ENCODE measurements at regions not wholly inside any gene's neighbourhood (a gene's known extent, or its start where the extent isn't known, plus 50 kb on each side); places are given as distances from the start of the nearest gene placed in this dataset.

- TF ChIP-seq, protein P1, sequence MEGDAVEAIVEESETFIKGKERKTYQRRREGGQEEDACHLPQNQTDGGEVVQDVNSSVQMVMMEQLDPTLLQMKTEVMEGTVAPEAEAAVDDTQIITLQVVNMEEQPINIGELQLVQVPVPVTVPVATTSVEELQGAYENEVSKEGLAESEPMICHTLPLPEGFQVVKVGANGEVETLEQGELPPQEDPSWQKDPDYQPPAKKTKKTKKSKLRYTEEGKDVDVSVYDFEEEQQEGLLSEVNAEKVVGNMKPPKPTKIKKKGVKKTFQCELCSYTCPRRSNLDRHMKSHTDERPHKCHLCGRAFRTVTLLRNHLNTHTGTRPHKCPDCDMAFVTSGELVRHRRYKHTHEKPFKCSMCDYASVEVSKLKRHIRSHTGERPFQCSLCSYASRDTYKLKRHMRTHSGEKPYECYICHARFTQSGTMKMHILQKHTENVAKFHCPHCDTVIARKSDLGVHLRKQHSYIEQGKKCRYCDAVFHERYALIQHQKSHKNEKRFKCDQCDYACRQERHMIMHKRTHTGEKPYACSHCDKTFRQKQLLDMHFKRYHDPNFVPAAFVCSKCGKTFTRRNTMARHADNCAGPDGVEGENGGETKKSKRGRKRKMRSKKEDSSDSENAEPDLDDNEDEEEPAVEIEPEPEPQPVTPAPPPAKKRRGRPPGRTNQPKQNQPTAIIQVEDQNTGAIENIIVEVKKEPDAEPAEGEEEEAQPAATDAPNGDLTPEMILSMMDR (IDR thresholded peaks at IDR 0.05): no peak
- TF ChIP-seq POLR2A (IDR thresholded peaks at IDR 0.05): no peak
These were observed 54.4 kb upstream of the BMP4 start for GRCh38 chr14:54010981-54011380.
